Suprapubic skin (tissue), 4 donors: ENCODE measurements at regions not wholly inside any gene's neighbourhood (a gene's known extent, or its start where the extent isn't known, plus 50 kb on each side); places are given as distances from the start of the nearest gene placed in this dataset.

Experiments
- EP300 ChIP-seq: sonication (generic); formaldehyde crosslinking; IDR thresholded peaks from one replicate; pipeline ENCODE4 v1.6.1; 2017; ENCODE audit warnings: antibody characterized with exemption
- POLR2A ChIP-seq, 2 donors: fragments of 450-650 bp; IDR thresholded peaks; one replicate each; pipeline ENCODE4 v1.6.1; 2017; ENCODE audit warnings: antibody characterized with exemption in 2 of 2, mild to moderate bottlenecking in 2 of 2, moderate library complexity in 2 of 2
- POLR2AphosphoS5 ChIP-seq, 3 donors: sonication (generic); formaldehyde crosslinking; IDR thresholded peaks; one replicate each; pipeline ENCODE4 v1.6.1; 2017; ENCODE audit warnings: antibody characterized with exemption in 3 of 3
- TF ChIP-seq, protein P1 (sequence below), 2 donors: fragments of 200-600 bp in 1 of 2; fragments of 450-650 bp in 1 of 2; sonication (generic) in 1 of 2; IDR thresholded peaks; one replicate each; pipeline ENCODE4 v1.5.1; 2016 to 2019; ENCODE audit warnings: antibody characterized with exemption in 2 of 2, mild to moderate bottlenecking in 1 of 2, moderate library complexity in 1 of 2

DNA sequence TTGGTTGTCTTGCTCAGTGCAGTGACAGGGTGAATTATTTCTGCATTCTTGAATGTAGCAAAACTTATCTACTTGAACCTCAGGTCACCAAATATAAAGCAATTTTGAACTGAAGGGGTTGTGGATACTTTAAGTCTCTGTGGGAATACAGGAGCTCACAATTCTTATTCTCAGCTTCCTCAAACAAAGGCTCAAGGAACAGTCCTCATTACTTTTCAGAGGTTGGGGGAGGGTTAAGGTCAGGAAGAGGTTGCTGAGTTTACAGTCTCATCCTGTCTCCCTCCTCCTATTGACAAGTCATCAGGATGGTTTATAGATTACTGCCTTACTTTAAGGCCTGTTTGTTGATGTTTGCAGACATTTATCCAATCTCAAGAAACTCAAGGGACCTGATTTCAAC lies 143.6 kb upstream of the SPACA1 start:
- TF ChIP-seq, protein P1, sequence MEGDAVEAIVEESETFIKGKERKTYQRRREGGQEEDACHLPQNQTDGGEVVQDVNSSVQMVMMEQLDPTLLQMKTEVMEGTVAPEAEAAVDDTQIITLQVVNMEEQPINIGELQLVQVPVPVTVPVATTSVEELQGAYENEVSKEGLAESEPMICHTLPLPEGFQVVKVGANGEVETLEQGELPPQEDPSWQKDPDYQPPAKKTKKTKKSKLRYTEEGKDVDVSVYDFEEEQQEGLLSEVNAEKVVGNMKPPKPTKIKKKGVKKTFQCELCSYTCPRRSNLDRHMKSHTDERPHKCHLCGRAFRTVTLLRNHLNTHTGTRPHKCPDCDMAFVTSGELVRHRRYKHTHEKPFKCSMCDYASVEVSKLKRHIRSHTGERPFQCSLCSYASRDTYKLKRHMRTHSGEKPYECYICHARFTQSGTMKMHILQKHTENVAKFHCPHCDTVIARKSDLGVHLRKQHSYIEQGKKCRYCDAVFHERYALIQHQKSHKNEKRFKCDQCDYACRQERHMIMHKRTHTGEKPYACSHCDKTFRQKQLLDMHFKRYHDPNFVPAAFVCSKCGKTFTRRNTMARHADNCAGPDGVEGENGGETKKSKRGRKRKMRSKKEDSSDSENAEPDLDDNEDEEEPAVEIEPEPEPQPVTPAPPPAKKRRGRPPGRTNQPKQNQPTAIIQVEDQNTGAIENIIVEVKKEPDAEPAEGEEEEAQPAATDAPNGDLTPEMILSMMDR (IDR thresholded peaks at IDR 0.05) = no peak
- TF ChIP-seq EP300 (no peak), POLR2AphosphoS5 (IDR thresholded peaks at IDR 0.05) (no peak), POLR2A (IDR thresholded peaks at IDR 0.05) (no peak)
